ENCODE measurements at regions not wholly inside any gene's neighbourhood (a gene's known extent, or its start where the extent isn't known, plus 50 kb on each side); places are given as distances from the start of the nearest gene placed in this dataset.
"Not testable (repeated sequence)": the region's sequence is repeated elsewhere in the genome, so short reads cannot be mapped to it uniquely, and the experiment has no call there.

- DNase-seq (ENCODE audit: low read depth), result no peak
Measured at GRCh38 chr4:1572964-1573720, 111.0 kb downstream of the FAM53A start.

GRCh38 chr4:1572521-1572920 is 111.6 kb downstream of the FAM53A start:
- no peak for DNase-seq (ENCODE audit: low read depth)

GRCh38 chr4:1572010-1572385 is 112.1 kb downstream of the FAM53A start:
- DNase-seq (ENCODE audit: low read depth), result no peak

GRCh38 chr4:1571165-1572009 is 112.7 kb downstream of the FAM53A start:
- DNase-seq (ENCODE audit: low read depth), result no peak

- no peak for DNase-seq (ENCODE audit: low read depth)
Measured at GRCh38 chr4:1570291-1571164, 113.6 kb downstream of the FAM53A start.

- no peak for DNase-seq (ENCODE audit: low read depth)
Measured at GRCh38 chr4:1569461-1570151, 114.5 kb downstream of the FAM53A start.

- DNase-seq (ENCODE audit: low read depth), result no peak
Measured at GRCh38 chr4:1568855-1569460, 115.2 kb downstream of the FAM53A start.

GRCh38 chr4:1567808-1568581 is 116.1 kb downstream of the FAM53A start:
- DNase-seq (ENCODE audit: low read depth), result no peak

GRCh38 chr4:1567519-1567807 is 116.7 kb downstream of the FAM53A start:
- DNase-seq (ENCODE audit: low read depth), result no peak

GRCh38 chr4:1566838-1567518 is 117.1 kb downstream of the FAM53A start:
- no peak for DNase-seq (ENCODE audit: low read depth)

- DNase-seq (ENCODE audit: low read depth), result not testable (repeated sequence)
Measured at GRCh38 chr4:1566301-1566837, 117.7 kb downstream of the FAM53A start.

GRCh38 chr4:1565598-1566295 is 118.4 kb downstream of the FAM53A start:
- DNase-seq (ENCODE audit: low read depth), result no peak

- DNase-seq (ENCODE audit: low read depth), result no peak
Measured at GRCh38 chr4:1564535-1565375, 119.4 kb downstream of the FAM53A start.

- no peak for DNase-seq (ENCODE audit: low read depth)
Measured at GRCh38 chr4:1563768-1564485, 120.2 kb downstream of the FAM53A start.

GRCh38 chr4:1563241-1563640 is 120.9 kb downstream of the FAM53A start:
- DNase-seq (ENCODE audit: low read depth), result no peak

GRCh38 chr4:1562771-1563170 is 121.3 kb downstream of the FAM53A start:
- DNase-seq (ENCODE audit: low read depth), result no peak

GRCh38 chr4:1562371-1562770 is 121.7 kb downstream of the FAM53A start:
- no peak for DNase-seq (ENCODE audit: low read depth)
